H1 (cell line): ENCODE measurements at regions not wholly inside any gene's neighbourhood (a gene's known extent, or its start where the extent isn't known, plus 50 kb on each side); places are given as distances from the start of the nearest gene placed in this dataset.

ENCODE experiments used
- POLR2A ChIP-seq, 2 experiments: IDR thresholded peaks; 1 replicate in 1 of 2; 2 replicates in 1 of 2; pipeline ENCODE4 v1.6.1; 2011; ENCODE audit warnings: low read depth in 2 of 2, low read length in 2 of 2, mild to moderate bottlenecking in 2 of 2; ENCODE audit errors: control extremely low read depth in 1 of 2
- TCF12 ChIP-seq: IDR thresholded peaks from 2 replicates; pipeline ENCODE4 v1.6.1; 2011; ENCODE audit warnings: low read depth, mild to moderate bottlenecking, low read length
- ZNF274 ChIP-seq: IDR thresholded peaks from 2 replicates; pipeline ENCODE4 v1.7.0; 2012; ENCODE audit warnings: low read length, borderline replicate concordance; ENCODE audit errors: extremely low read depth
- TF ChIP-seq, protein P1 (sequence below), 3 experiments: IDR thresholded peaks; 1 replicate in 2 of 3; 2 replicates in 1 of 3; pipeline versions ENCODE4 v1.5.1 to v1.6.1; 2011; ENCODE audit warnings: low read length in 3 of 3, mild to moderate bottlenecking in 3 of 3, inconsistent platforms in 2 of 3, low read depth in 1 of 3, moderate library complexity in 1 of 3; ENCODE audit not compliant: insufficient read depth in 1 of 3; ENCODE audit errors: control extremely low read depth in 1 of 3

DNA sequence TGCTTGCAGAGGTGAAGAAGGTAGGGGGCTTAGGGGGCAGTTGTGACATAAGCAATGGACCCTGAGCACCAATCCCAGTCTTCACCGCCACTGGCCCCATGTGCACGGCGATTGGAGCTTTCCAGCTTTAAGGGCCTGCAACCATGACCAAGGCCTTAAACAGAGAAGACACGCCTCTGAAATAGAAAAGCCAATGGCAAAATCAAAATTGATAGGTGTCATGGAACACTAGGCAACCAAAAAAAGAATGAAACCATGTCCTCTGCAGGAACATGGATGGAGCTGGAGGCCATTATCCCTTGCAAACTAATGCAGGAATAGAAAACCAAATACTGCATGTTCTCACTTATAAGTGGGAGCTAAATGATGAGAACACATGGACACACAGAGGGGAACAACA, 146.3 kb downstream of the SCARB1 start:
- TF ChIP-seq ZNF274 (no peak), TCF12 (no peak), POLR2A (IDR thresholded peaks at IDR 0.05; ENCODE audit: control extremely low read depth in 1 of 2, low read depth in 2 of 2, low read length in 2 of 2) (no peak)
- TF ChIP-seq, protein P1, sequence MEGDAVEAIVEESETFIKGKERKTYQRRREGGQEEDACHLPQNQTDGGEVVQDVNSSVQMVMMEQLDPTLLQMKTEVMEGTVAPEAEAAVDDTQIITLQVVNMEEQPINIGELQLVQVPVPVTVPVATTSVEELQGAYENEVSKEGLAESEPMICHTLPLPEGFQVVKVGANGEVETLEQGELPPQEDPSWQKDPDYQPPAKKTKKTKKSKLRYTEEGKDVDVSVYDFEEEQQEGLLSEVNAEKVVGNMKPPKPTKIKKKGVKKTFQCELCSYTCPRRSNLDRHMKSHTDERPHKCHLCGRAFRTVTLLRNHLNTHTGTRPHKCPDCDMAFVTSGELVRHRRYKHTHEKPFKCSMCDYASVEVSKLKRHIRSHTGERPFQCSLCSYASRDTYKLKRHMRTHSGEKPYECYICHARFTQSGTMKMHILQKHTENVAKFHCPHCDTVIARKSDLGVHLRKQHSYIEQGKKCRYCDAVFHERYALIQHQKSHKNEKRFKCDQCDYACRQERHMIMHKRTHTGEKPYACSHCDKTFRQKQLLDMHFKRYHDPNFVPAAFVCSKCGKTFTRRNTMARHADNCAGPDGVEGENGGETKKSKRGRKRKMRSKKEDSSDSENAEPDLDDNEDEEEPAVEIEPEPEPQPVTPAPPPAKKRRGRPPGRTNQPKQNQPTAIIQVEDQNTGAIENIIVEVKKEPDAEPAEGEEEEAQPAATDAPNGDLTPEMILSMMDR (IDR thresholded peaks at IDR 0.05; ENCODE audit: control extremely low read depth in 1 of 3, insufficient read depth in 1 of 3, low read depth in 1 of 3, low read length in 3 of 3): no peak
